GM12872 (cell line): ENCODE measurements at regions not wholly inside any gene's neighbourhood (a gene's known extent, or its start where the extent isn't known, plus 50 kb on each side); places are given as distances from the start of the nearest gene placed in this dataset.

Experiments used
- TF ChIP-seq, protein P1 (sequence below): IDR thresholded peaks from 3 replicates; pipeline ENCODE4 v1.5.1; 2011; ENCODE audit warnings: low read depth, mild to moderate bottlenecking, low read length, moderate library complexity; ENCODE audit not compliant: insufficient read depth

GRCh38 chr11:81494431-81494830, 1239.2 kb downstream of the FAM181B start:
- TF ChIP-seq, protein P1, sequence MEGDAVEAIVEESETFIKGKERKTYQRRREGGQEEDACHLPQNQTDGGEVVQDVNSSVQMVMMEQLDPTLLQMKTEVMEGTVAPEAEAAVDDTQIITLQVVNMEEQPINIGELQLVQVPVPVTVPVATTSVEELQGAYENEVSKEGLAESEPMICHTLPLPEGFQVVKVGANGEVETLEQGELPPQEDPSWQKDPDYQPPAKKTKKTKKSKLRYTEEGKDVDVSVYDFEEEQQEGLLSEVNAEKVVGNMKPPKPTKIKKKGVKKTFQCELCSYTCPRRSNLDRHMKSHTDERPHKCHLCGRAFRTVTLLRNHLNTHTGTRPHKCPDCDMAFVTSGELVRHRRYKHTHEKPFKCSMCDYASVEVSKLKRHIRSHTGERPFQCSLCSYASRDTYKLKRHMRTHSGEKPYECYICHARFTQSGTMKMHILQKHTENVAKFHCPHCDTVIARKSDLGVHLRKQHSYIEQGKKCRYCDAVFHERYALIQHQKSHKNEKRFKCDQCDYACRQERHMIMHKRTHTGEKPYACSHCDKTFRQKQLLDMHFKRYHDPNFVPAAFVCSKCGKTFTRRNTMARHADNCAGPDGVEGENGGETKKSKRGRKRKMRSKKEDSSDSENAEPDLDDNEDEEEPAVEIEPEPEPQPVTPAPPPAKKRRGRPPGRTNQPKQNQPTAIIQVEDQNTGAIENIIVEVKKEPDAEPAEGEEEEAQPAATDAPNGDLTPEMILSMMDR, result no peak

- TF ChIP-seq, protein P1, result no peak
Measured at GRCh38 chr11:81492923-81493445, 1240.7 kb downstream of the FAM181B start.

DNA sequence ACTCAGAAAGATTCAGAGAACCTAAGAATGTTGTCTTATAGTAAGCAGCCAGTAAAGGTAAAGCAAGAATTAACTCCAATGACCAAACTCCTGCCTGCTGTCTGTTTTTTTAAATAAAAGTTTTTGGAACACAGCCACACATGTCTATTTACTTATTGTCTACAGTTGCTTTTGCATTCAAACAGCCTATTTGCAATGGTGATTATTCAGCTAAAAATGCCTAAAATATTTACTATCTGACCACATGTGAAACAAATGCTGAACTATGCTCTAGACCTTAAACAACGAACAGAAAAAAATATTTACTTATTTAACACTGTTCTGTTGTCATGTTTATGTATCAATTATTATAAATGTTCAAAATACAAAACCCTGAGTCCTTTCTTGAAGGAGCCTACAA, 1246.6 kb downstream of the FAM181B start:
- TF ChIP-seq, protein P1, result no peak

- TF ChIP-seq, protein P1, result no peak
Measured at GRCh38 chr11:81484196-81484595, 1249.5 kb downstream of the FAM181B start.

DNA sequence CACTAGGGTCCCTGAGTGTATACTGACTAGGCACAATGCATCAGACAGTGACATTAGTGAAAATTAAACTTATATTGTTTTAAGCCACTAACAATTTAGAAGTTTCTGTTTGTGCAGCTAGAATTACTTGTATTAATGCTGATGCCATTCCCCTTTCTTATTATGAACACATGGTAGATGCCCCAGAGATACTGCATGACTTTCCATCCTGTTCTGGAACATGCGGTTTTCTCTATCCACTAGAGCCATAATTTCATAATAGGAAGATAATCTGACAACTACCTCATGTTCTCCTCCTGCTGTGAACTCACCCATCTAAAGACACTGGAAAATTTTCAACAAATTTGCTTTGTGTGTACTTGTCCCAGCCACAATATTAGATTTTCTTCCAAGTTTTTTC, 1256.4 kb downstream of the FAM181B start:
- TF ChIP-seq, protein P1, result no peak

GRCh38 chr11:81476345-81476744, 1257.3 kb downstream of the FAM181B start:
- TF ChIP-seq, protein P1, result no peak

- TF ChIP-seq, protein P1, result no peak
Measured at GRCh38 chr11:81472646-81473045, 1261.0 kb downstream of the FAM181B start.
